GM21360 (cell line): ENCODE measurements at regions not wholly inside any gene's neighbourhood (a gene's known extent, or its start where the extent isn't known, plus 50 kb on each side); places are given as distances from the start of the nearest gene placed in this dataset.

Experiments
- ATAC-seq: cut with Tn5 transposase; IDR thresholded peaks from one replicate; pipeline ENCODE4 v1.9.1; 2021; ENCODE audit warnings: mild to moderate bottlenecking, moderate library complexity; ENCODE audit not compliant: unreplicated experiment

DNA sequence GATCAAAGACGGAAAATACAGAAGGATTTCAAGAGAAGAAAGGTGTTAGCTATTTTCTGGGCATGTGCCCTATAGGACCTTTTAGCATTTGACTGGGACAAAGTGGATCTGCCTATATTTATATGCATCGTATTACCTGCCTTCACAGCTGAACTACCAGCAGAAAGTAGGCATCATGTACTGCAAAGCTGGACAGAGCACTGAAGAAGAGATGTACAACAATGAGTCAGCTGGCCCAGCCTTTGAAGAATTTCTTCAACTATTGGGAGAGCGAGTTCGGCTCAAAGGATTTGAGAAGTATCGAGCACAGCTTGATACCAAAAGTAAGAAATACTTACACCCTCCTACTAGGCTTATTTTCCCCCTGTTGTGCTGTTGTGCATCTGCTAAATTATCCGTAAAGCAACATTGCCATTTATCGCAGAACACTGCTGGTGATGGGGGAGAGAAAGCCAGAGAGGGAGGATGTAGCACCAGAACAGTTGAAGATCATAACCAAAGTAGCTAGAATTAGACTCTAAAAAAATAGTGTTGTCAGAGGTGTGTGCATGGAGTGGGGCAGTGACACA, 282.0 kb upstream of the RGS6 start:
- ATAC-seq: no peak

DNA sequence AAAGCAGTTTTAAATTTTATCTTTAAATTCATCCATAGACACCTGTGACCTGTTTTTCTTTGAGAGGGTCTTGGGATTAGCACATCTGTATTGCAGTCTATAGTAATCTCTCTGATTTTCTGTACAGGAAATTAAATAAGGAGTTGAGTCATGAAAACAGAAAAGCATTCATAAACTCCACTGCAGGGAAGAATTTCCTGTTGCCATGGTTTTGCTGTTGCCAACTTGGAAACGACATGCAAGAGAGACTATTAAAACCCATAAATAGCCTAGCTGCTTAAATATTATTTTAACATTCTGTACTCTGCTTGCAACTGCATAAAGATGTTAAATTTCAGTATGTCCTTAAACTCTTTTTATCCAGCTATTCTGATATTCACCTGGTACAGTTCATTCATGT, 281.0 kb upstream of the RGS6 start:
- ATAC-seq: no peak

DNA sequence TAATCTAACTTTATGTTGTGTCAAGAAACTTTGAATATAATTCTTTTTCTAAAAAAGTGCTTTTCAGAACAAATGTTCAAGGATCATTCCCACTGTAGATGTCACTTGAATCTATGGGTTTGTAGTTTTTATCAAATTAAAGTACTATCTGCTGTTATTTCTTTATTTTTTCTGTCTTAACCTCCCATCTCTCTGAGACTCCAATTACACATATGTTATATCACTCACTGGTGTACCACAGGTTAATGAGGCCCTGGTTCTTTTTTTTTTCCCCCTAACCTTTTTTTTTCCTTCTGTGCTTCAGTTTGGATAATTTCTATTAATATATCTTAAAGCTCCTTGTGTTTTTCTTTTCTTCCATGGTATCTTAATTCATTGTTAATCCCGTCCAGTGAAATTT, 279.9 kb upstream of the RGS6 start:
- ATAC-seq: no peak

GRCh38 chr14:71654810-71655209, 277.4 kb upstream of the RGS6 start:
- no peak for ATAC-seq

DNA sequence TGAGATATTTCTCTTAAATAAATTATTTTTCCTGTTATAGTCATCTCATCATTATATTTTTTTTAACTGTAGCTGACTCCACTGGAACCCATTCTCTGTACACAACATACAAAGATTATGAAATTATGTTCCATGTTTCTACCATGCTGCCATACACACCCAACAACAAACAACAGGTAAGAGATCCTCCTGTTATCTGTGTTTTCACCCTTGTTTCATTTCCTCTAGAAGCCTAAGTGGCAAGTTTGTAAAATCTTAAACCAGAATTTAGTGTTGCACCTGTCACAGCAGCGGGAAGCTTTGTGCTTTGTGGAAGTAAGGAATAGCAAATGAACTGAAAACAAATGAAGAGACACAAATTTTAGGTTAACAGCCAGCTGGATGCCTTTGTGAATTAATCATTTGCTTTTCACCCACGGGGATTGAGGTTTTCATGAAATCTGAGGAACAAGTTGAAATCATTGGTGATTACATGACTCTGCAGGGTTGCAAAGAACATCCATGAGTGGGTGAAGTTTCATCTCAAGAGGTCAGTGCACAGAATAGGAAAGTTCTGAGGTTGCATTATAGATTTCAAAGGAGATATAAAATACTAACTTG, 273.9 kb upstream of the RGS6 start:
- no peak for ATAC-seq

DNA sequence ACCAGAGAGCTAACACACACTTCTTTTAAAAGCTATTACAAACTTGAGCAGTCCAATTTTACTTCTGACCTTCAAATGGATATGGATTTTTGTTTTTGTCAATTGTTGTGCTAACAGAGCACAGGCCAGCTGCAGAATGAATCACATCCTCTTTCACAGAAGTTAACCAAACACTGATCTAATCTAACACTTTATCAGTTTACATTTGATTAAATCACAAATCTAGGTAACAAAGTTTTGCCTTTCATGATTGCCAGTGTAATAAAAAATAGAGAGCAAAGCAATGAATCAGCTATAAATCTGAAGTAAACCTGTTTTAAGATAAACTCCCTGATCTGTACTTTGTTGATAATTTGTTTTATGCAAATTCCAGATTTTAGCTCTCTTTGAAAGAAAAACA, 273.1 kb upstream of the RGS6 start:
- ATAC-seq: no peak

DNA sequence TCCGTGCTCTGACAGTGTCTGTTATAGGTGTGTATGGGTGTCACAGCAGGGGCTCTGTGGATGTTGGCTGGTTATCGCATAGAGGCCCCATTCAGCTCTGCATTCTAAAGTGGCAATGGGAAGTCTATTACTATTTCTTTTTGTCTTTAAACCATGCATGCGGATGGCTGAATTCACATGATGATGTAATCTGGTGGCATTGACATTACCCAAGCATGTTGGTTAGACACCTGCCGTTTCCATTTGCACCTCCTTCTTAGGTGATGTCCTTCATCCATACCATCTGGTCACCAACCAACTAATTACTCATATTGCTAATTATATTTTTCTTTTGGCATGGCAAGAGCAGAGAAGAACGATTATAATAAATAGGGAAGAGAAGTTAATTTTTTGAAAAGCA, 270.8 kb upstream of the RGS6 start:
- ATAC-seq: no peak

- ATAC-seq: no peak
These were observed 269.9 kb upstream of the RGS6 start for GRCh38 chr14:71662291-71662790.

- ATAC-seq: no peak
These were observed 267.1 kb upstream of the RGS6 start for GRCh38 chr14:71665157-71665556.

DNA sequence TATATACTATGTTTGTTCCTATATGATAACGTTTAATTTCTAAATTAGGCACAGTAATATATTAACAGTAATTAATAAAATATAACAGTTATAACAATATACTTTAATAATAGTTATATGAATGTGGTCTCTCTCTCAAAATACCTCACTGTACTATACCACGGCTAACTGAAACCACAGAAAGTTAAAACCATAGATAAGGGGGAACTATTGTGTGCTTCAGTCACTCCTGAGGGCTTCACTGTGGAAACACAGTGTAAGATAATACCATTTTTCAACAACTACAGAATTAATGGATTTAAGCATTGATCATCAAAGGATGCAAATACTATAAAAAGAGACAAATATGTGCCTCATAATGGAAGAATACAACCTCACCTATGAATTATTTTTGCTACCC, 266.4 kb upstream of the RGS6 start:
- no peak for ATAC-seq

DNA sequence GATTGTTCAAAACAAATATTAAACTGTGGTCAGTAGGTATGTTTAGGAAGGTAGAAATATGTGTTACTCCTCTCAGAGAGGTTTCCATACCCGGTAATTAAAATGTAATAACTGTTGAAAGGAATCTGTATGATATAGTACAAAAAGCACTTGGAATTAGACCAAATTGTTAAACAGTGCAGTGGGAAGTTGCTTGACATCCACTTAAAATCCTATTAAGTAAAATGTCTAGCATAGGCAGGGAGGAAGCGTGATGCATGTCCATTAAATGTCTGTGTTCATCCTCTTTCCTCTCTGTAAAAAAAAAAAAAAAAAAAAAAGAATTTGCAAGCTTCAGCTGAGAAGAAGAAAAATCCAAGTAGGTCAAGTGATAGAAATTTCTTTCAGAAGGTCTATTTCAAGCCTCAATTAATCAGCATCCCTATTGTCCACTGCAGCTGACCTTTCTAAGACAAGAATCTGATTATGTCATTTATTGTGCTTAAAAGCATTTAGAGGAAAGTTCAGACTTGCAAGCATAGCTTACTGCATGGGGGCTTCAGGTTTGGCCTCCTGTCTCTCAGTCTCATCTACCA, 265.6 kb upstream of the RGS6 start:
- ATAC-seq: no peak

DNA sequence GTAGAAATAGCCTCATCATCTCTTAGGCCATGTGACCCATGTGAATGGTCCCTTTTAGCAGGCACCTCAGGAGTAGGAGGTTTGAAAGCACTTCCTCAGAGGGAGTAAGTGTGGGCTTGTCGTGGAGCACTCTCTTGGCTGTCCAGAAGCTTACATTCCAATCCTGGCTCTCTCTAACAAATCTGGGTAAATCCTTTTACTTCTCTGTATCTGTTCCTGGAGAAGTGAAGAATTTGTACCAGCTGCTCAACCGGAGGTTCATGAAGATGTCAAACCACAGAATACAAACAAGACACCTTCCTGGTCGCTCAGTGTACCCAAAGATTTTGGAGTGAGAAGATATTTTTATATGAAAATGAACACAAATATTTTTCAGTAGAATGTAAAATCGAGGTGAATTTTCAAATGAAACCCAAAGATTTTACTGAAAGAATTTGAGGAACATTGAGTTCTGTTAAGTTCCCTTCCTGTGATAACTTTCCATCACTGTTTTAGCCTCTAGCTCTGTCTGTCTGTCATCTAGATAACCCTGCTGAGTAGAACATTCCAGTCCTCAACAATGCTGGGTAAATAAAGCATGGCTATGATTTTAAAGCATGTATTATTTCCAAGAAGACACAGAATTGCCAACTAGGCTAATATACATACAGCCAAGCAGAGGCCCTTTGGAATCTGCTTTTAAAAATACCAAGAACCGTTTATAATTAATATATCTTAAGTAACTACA, 263.9 kb upstream of the RGS6 start:
- ATAC-seq: no peak

DNA sequence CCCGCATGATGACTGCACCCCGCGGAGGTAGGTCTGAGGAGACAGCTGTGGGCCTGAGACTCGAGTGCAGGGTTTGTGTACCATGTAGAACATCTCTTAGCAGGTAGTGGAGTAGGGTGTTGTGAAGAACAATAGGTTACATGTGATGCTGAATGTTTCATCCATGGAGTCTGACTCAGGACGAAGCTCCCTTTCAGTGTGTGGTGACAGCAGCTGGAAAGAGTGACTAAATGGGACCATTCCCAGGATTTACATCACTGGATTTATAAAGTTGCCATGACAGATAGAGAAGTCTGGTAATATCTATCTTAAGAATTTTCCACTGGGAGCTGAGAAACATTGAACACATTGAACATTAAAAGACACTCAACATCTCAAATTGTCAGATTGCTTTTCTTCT, 259.6 kb upstream of the RGS6 start:
- no peak for ATAC-seq

- no peak for ATAC-seq
These were observed 256.9 kb upstream of the RGS6 start for GRCh38 chr14:71675126-71675899.

DNA sequence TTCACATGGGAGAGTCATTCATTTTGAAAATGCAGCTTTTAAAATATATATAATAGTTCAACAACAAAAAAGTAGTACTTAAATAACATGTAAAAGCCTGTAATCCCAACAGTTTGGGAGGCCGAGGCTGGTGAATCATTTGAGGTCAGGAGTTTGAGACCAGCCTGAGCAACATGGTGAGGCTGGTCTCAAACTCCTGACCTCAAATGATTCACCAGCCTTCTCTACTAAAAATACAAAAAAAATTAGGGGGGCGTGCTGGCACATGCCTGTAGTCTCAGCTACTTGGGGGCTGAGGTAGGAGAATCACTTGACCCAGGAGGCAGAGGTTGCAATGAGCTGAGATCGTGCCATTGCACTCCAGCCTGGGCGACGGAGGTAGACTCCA, 256.3 kb upstream of the RGS6 start:
- ATAC-seq: no peak

DNA sequence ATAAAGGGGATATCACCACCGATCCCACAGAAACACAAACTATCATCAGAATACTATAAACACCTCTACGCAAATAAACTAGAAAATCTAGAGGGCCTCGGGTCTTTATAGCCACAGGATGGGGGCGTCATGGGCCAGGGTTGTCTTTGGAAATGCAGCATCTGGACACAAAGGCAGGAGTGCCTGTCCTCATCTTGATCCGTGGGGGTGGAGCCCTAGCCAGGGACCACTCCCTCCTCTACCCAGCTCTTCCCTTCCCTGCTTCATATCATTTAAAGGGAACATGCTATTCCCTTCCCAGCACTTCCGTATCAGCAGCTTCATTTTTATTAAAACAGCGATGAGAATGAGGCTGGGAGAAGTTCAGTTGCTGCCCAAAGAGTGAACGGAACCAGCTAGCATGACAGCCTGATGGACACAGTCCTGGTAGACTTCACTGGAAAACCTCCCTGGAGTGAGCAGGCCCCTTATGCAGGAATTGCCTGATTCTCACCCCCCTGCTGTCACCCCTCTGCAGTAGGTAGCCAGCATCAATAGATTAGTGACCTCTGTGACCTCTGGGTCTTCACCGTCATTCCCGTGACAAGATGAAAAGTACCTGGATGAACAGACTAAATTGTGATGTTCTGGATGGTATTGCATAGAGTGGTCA, 251.4 kb upstream of the RGS6 start:
- no peak for ATAC-seq

- ATAC-seq: no peak
These were observed 249.9 kb upstream of the RGS6 start for GRCh38 chr14:71682337-71682736.

DNA sequence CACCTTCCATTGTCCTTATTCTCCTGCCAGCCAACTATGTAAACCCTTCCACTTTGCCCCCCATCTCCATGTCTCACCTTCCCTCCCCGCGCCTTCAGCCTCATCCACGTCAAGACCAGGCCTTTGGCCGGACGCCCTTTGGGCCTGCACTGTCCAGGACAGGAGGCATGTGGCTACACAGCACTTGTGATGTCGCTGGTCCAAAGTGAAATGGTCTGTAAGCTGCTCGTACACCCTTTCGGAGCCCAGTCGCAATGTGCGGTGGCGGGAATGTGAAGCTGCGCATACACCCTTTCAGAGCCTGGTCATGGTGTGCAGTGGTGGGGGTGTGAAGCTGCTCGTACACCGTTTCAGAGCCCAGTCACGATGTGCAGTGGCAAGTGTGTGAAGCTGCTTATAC, 247.9 kb upstream of the RGS6 start:
- no peak for ATAC-seq

DNA sequence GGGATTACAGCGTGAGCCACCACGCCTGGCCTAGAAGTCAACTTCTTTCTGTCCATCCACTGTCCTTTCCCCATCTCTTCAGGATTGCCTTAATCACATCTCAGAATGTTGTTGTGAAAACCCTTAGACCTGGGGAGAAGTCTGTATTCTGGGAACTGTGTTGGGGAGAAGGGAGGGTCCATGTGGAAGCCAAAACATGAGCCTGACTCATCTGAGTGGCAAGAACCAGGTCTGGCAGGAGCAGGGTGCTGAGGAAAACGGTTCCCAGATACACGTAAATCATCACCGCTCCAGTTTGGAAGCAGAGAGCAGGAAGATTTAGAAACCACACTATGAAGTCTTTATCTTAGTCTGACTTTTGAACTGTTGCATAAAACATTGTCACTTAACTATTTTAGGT, 245.6 kb upstream of the RGS6 start:
- no peak for ATAC-seq

GRCh38 chr14:71687166-71687831, 244.9 kb upstream of the RGS6 start:
- no peak for ATAC-seq
